ENCODE measurements at regions not wholly inside any gene's neighbourhood (a gene's known extent, or its start where the extent isn't known, plus 50 kb on each side); places are given as distances from the start of the nearest gene placed in this dataset.

- no peak for DNase-seq
These were observed 1992.3 kb downstream of the MAT2B start for GRCh38 chr5:165497707-165498106.

- DNase-seq: no peak
These were observed 1997.7 kb downstream of the MAT2B start for GRCh38 chr5:165502893-165503691.

- DNase-seq: no peak
These were observed 1999.3 kb downstream of the MAT2B start for GRCh38 chr5:165504674-165505073.

GRCh38 chr5:165508286-165508685 lies 2002.9 kb downstream of the MAT2B start:
- no peak for DNase-seq

GRCh38 chr5:165508861-165509260 lies 2003.4 kb downstream of the MAT2B start:
- DNase-seq: no peak

- DNase-seq: no peak
These were observed 2016.6 kb downstream of the MAT2B start for GRCh38 chr5:165521816-165522610.

- no peak for DNase-seq
These were observed 2019.9 kb downstream of the MAT2B start for GRCh38 chr5:165525271-165525670.

GRCh38 chr5:165526357-165526756 lies 2020.9 kb downstream of the MAT2B start:
- DNase-seq: no peak

GRCh38 chr5:165527577-165527976 lies 2022.2 kb downstream of the MAT2B start:
- DNase-seq: no peak

- DNase-seq: no peak
These were observed 2032.6 kb downstream of the MAT2B start for GRCh38 chr5:165538065-165538464.

- DNase-seq: no peak
These were observed 2054.2 kb downstream of the MAT2B start for GRCh38 chr5:165559645-165560044.

- no peak for DNase-seq
These were observed 2055.2 kb downstream of the MAT2B start for GRCh38 chr5:165560648-165561047.

- DNase-seq: no peak
These were observed 2060.5 kb downstream of the MAT2B start for GRCh38 chr5:165565911-165566310.

- no peak for DNase-seq
These were observed 2064.1 kb downstream of the MAT2B start for GRCh38 chr5:165569551-165569950.

- DNase-seq: no peak
These were observed 2068.0 kb downstream of the MAT2B start for GRCh38 chr5:165573445-165573844.

GRCh38 chr5:165574100-165574499 lies 2068.7 kb downstream of the MAT2B start:
- DNase-seq: no peak

- no peak for DNase-seq
These were observed 2071.4 kb downstream of the MAT2B start for GRCh38 chr5:165576678-165577275.

GRCh38 chr5:165579911-165580310 lies 2074.5 kb downstream of the MAT2B start:
- DNase-seq: no peak

- no peak for DNase-seq
These were observed 2089.3 kb downstream of the MAT2B start for GRCh38 chr5:165594693-165595092.

GRCh38 chr5:165602529-165602928 lies 2097.1 kb downstream of the MAT2B start:
- DNase-seq: no peak

GRCh38 chr5:165607026-165607425 lies 2101.6 kb downstream of the MAT2B start:
- no peak for DNase-seq

GRCh38 chr5:165609871-165610270 lies 2104.5 kb downstream of the MAT2B start:
- DNase-seq: no peak

- no peak for DNase-seq
These were observed 2111.3 kb downstream of the MAT2B start for GRCh38 chr5:165616490-165617405.

All from activated CD8-positive, alpha-beta memory T cell treated with anti-CD3 and anti-CD28 coated beads, Interleukin-2, amount 50 U/mL, for 4 hours (primary cell).